ENCODE measurements at regions not wholly inside any gene's neighbourhood (a gene's known extent, or its start where the extent isn't known, plus 50 kb on each side); places are given as distances from the start of the nearest gene placed in this dataset.

- TF ChIP-seq CTCF (conservative IDR thresholded peaks at IDR 0.05 in 1 of 2, IDR thresholded peaks at IDR 0.05 in 1 of 2; ENCODE audit: extremely low read depth in 1 of 2, insufficient read depth in 1 of 2, low read depth in 1 of 2, low read length in 2 of 2), result no peak
- no peak for TF ChIP-seq EZH2 (IDR thresholded peaks at IDR 0.05; ENCODE audit: borderline replicate concordance, low read length)
These were observed 357.1 kb downstream of the SEMA3D start for GRCh38 chr7:84829719-84830118.
